GM18858 (cell line): ENCODE measurements at regions not wholly inside any gene's neighbourhood (a gene's known extent, or its start where the extent isn't known, plus 50 kb on each side); places are given as distances from the start of the nearest gene placed in this dataset.

Source experiments
- ATAC-seq: cut with Tn5 transposase; IDR thresholded peaks from one replicate; pipeline ENCODE4 v1.9.1; 2021; ENCODE audit not compliant: unreplicated experiment

GRCh38 chr10:61108915-61109314 is 164.9 kb upstream of the RHOBTB1 start:
- no peak for ATAC-seq

DNA sequence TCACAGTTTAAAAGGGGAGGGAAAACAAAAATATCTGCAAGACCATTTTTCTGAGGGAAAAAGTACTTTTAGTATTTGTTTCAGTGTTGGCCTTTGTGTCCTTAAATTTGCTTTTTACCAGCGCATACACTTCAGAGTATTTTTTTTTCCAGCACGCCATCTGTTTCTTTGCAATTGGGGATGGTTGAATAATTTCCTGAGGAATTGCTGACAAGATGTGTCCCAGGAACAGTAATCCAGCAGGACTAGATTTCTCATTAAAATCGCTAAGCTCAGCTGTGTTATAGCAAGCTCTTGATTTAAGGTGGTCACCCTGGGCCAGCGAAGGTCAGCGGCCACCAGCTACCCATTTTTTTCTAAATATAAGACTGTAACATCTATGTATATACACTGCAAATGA is 156.9 kb upstream of the RHOBTB1 start:
- no peak for ATAC-seq

- no peak for ATAC-seq
These were observed 155.8 kb upstream of the RHOBTB1 start for GRCh38 chr10:61099756-61100155.

- no peak for ATAC-seq
These were observed 155.0 kb upstream of the RHOBTB1 start for GRCh38 chr10:61098966-61099365.

DNA sequence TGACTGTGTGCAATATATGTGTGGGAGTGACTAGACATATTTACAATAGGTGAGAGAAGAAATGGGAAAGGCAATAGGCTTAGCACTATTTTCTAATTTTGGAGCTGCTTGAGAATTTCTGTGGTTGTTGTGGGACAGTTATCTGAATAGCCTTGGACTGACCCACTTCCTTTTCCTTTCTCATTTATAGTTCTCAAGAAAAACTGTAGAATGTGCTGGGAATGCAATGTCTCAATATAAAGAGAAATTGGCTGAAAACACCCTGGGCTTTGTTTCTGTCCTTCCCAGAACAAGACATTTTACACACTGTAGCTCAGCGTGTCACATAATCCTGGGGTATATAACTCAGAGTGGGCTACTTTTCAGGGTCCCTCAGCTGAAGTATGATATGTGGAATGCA is 153.0 kb upstream of the RHOBTB1 start:
- ATAC-seq = no peak

- ATAC-seq = no peak
These were observed 152.1 kb upstream of the RHOBTB1 start for GRCh38 chr10:61096056-61096455.

- no peak for ATAC-seq
These were observed 147.5 kb upstream of the RHOBTB1 start for GRCh38 chr10:61091531-61091930.

DNA sequence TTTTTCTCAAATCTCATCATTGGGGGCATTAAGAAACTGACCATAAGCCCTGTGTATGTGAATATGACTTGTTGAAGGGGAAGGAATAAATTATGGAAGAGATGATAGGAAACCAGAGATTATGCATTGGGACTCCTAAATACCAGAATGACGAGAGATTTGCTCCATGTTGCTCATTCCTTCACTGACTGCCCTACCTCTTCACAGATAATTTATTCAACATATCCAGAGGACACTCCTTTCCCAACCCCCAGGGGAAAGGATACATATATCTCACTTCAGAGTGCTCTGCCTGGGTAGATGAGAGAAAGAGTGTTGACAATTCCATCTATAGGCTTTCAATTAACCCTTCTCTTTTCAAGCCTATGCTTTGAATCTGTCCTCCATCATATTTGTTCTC is 145.3 kb upstream of the RHOBTB1 start:
- ATAC-seq = no peak

DNA sequence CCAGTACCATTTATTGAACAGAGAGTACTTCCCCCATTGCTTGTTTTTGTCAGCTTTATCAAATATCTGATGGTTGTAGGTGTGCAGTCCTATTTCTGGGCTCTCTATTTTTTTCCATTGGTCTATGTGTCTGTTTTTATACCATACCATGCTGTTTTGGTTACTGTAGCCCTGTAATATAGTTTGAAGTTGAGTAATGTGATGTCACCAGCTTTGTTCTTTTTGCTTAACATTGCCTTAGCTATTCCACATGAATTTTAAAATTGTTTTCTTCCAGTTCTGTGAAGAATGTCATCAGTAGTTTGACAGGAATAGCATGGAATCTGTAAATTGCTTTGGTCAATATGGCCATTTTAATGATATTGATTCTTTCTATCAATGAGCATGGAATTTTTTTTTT is 140.5 kb upstream of the RHOBTB1 start:
- no peak for ATAC-seq

- no peak for ATAC-seq
These were observed 137.3 kb upstream of the RHOBTB1 start for GRCh38 chr10:61081301-61081700.

DNA sequence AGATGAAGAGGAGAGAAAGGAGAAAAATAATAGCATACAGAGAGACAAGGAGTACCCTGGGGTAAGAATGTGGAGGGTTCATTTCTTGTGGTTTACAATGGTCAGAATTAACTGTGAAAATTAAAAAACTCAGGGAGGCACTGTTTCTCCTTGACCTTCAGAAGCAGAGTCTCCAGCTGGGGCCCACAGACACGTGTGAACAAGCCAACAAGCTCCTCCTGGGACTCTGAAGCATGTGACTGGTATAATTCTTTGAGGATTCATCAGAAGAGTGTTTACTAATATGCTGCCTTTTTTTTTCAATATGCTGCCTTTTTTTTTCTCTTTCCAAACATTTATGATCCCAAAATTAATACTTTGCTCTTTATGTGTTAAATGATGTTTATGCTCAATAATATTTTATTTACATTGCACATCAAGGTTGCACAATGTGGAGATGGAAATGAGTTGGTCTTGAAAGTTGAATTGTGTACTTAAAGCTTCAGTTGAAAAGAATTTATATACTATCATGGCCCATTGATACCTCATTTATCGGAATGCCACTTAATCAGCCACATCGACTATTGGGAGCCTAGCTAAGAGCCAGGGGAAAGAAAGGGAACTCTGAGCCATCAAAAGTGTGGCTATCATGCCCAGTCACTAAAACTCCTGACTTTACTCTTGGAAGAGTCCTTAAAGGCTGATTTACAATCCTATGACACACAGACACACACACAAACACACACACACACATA is 134.7 kb upstream of the RHOBTB1 start:
- no peak for ATAC-seq

GRCh38 chr10:61076572-61077114 is 132.7 kb upstream of the RHOBTB1 start:
- ATAC-seq = no peak

GRCh38 chr10:61073391-61073790 is 129.4 kb upstream of the RHOBTB1 start:
- no peak for ATAC-seq

DNA sequence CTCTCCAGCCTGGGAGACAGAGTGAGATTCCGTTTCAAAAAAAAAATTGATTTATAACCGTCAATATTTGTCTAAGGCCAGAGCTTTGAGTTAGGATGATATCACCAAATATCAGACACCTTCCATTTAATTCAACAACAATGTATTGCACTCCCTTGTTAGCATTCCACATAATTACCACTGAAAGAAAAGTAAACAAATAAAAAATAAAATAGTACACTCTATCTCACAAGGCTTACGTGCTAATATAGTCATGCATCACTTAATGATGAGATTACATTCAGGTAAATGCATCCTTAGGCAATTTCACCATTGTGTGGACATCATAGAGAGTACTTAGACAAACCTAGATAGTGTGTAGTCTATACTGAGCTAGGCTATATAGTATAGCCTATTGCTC is 127.6 kb upstream of the RHOBTB1 start:
- ATAC-seq = no peak

GRCh38 chr10:61068471-61068870 is 124.5 kb upstream of the RHOBTB1 start:
- no peak for ATAC-seq

DNA sequence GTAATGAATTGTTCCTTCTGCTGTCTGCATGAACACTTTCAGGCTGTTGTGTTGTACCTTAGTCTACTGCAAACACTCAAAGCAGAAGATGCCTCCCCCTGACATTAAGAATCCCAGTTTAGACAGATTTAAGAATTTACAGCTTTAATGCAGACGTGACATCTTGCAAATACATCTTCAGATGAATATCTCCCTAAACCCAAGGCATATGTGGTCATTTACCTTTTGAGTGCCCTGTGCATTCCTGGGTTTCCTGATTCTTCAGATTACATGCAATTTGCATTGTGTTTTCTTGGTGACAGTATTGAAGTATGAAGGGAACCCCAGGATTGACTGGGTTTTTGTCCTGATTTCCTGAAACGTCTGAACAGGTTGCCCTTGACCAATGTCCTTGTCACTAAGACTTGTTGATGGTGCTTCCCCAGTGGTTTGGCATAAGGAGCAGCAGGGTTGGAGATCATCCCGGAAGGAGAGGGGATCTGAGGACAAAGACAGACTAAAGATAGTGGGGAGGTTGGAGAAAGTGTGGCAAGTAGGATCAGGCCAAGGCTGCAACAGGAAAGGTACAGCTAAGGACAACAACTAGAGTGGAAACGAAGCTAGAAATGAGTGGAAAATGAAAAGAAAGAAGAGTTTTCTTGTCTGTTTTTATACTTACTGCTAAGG is 123.8 kb upstream of the RHOBTB1 start:
- no peak for ATAC-seq

DNA sequence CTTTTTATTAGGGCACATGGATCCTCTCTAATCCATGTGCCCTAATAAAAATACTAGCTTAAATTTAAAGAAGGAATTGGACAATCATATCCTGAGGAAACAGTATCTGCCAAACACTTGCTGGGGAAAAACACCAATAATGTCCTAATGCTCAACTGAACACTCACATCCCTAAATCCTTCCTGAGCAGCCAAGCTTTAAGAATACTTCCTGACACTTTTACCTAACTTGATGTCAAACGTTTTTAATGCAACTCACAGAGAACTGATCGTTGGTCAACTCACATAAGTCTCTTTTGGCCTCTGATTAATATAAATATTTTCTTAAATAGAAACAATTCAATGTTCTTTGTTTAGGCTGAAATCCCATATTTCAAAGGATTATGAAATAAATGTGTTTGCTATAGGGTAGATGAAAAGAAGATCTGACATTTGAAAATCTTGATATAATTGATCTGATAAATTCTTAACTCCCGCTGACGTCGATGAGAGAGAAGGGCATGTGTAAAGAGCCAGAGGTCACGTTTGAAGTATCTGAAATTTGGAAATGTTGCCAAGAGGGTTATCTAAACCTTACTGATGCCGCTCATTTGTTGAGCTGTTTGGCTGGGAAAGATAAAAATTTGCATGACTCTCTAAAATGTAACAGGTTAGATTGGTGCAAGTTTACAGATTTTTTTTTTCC is 122.8 kb upstream of the RHOBTB1 start:
- no peak for ATAC-seq

DNA sequence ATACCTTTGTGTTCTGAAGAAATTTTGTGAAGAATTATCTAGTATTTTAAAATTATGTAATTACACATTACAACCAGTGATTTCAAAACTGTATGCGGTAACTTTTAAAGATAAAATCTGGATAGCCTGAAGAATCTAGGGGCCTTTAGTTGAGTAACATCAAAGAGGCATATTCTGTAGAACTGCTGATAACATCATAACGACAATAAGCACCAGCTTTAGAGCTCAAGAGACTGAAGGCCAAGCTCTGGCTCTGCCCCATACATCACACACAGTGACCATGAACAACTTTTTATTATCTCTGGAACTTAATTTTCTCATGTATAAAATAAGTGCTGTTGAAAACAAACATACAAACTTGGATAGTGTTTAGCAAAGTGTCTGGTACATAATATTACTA is 121.1 kb upstream of the RHOBTB1 start:
- no peak for ATAC-seq

GRCh38 chr10:61064356-61064755 is 120.4 kb upstream of the RHOBTB1 start:
- ATAC-seq = no peak

DNA sequence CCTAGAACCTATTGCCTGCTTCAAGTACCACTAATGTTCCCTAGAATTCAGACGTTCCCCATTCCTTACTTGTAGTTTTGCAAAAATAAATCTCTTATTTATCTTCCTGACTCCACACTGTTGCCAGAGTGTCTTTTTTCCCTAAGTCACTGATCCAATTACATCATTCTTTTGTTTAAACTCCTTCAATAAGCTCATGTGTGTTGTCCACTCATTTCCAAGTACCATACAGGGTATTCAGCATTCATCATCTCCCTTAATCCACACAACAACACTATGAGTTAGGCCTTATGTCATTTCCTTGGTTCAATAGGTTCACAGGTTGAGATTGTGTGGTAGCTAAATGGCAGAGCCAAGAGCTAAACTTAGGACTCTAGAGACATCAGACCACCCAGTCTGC is 119.9 kb upstream of the RHOBTB1 start:
- no peak for ATAC-seq

DNA sequence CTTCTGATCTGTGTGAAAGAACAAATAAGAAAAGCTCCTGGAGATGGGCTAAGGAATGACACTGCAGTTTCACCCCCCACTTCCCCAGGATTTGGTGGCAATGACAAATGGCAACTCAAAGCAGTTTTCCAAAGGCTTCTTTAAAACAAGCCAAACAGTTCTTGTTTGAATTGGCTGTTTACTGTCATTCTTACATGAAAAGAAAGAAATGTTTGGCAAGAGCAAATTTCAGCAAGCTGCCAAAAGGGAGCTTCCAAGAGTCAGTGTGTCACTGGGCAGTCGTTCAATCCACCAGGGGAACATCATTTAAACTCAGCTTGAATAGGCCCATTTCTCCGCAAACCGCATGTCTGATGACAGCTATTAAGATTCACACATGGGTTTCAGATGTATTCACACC is 119.0 kb upstream of the RHOBTB1 start:
- ATAC-seq = no peak

- no peak for ATAC-seq
These were observed 118.0 kb upstream of the RHOBTB1 start for GRCh38 chr10:61061923-61062504.
